AG04449 (cell line): ENCODE measurements at regions not wholly inside any gene's neighbourhood (a gene's known extent, or its start where the extent isn't known, plus 50 kb on each side); places are given as distances from the start of the nearest gene placed in this dataset.

Source experiments
- CTCF ChIA-PET: fragments of 350-600 bp; formaldehyde crosslinking; extraction: SDS; loops from one replicate; lab custom pipeline; 2021; ENCODE audit warnings: antibody characterized with exemption; lab: Yijun Ruan, JAX
- POLR2A ChIA-PET: fragments of 400-600, 350-600 bp; formaldehyde crosslinking; extraction: SDS; loops from one replicate; lab custom pipeline; 2020; ENCODE audit warnings: antibody characterized with exemption, inconsistent platforms; lab: Yijun Ruan, JAX
- DNase-seq: peaks from one replicate; pipeline ENCODE4 v3.0.0-alpha.2; 2010; ENCODE audit warnings: low read depth, low spot score
- H3K4me3 ChIP-seq: 2 replicates; pipeline ENCODE4 v1.5.1; 2011; ENCODE audit warnings: low read depth, mild to moderate bottlenecking, control low read depth, low read length
- CTCF ChIP-seq: IDR thresholded peaks from one replicate; pipeline ENCODE4 v1.5.1; 2011; ENCODE audit warnings: mild to moderate bottlenecking, moderate library complexity, low read length, control low read depth, inconsistent platforms; ENCODE audit not compliant: insufficient read depth; ENCODE audit errors: missing control alignments

- POLR2A ChIA-PET = no interaction called here
- CTCF ChIA-PET = interaction anchor here (1.6 kb wide), 1 partner anchor 19 kb away, joined by 6 read pairs; no protein-coding TSS in a partner anchor
- no peak for DNase-seq
- no peak for TF ChIP-seq CTCF
- H3K4me3 ChIP-seq = no peak overlapping the region
Measured at GRCh38 chr22:26775394-26775793, 118.0 kb downstream of the MIAT start.

DNA sequence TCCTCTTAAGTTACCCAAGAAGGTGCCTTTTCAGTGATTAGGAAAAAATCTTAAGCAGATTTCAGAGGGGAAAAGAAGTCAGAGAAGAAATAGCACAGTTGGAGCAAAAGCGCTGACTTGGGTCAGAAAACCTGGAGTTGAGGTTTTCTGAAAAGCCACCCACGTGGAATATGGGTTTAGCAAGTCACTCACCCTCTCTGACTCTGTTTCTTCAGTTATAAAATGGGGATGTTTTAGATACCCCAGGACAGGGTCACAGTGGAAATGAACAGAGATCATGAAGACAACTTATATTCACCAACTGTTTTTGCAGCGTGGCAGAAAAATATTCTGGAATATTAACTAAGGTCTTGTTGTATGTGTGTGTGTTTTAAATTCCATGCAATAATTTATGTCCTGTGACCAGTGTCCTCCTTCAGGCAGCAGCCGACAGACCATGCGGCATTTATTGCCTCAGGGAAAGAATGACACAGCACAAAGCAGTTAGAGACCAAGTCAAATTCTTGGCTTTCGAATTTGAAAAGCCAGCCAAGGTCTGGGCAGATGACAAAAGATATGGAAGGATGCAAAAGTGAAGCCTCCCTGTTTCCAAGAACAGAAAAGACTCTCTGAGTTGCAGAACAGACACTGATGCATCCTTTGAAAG lies 119.9 kb downstream of the MIAT start:
- H3K4me3 ChIP-seq = no peak overlapping the region
- no peak for TF ChIP-seq CTCF
- ChIA-PET POLR2A (no interaction called here), CTCF (no interaction called here)
- no peak for DNase-seq

GRCh38 chr22:26778372-26778771 lies 121.0 kb downstream of the MIAT start:
- POLR2A ChIA-PET = no interaction called here
- CTCF ChIA-PET = no interaction called here
- no peak for TF ChIP-seq CTCF
- no peak for DNase-seq
- H3K4me3 ChIP-seq = no peak overlapping the region

- CTCF ChIA-PET = interaction anchor here (1.0 to 1.3 kb wide), 2 partner anchors 8 to 18 kb away, joined by 3 read pairs; no protein-coding TSS in a partner anchor
- DNase-seq = no peak
- TF ChIP-seq CTCF = no peak
- POLR2A ChIA-PET = no interaction called here
- H3K4me3 ChIP-seq = no peak overlapping the region
Measured at GRCh38 chr22:26779108-26779507, 121.7 kb downstream of the MIAT start.

DNA sequence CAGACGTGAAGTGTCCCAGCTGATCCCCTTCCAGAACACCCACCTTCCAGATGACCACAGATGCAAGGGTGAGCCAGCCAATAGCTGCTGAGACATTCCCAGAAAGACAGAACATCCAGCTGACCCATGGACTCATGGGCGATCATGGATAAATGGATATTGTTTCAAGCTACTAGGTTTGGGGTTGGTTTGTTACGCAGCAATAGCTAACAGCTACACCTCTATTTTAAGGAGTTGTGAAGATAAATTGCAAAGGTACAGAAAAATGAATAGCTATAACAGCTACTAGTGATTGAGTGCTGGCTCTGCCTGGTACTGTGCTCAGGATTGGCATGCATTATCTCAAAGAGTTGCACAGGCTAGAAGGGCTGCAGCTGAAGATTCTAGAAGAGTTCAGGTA lies 122.5 kb downstream of the MIAT start:
- no peak for DNase-seq
- ChIA-PET POLR2A (no interaction called here), CTCF (interaction anchor here (1.0 to 1.5 kb wide), 3 partner anchors 9 to 24 kb away, joined by 3 read pairs; no protein-coding TSS in a partner anchor)
- no peak overlapping the region for H3K4me3 ChIP-seq
- TF ChIP-seq CTCF = no peak

- POLR2A ChIA-PET = no interaction called here
Measured at GRCh38 chr22:26780521-26780920, 123.1 kb downstream of the MIAT start.

More at GRCh38 chr22:26780521-26780920, 123.1 kb downstream of the MIAT start:
- TF ChIP-seq CTCF = no peak
- CTCF ChIA-PET = interaction anchor here (1.3 to 1.5 kb wide), 2 partner anchors 16 to 24 kb away, joined by 3 read pairs; no protein-coding TSS in a partner anchor
- H3K4me3 ChIP-seq = no peak overlapping the region
- no peak for DNase-seq
